WTC11 (cell line): ENCODE measurements at regions not wholly inside any gene's neighbourhood (a gene's known extent, or its start where the extent isn't known, plus 50 kb on each side); places are given as distances from the start of the nearest gene placed in this dataset.

Experiments used
- RELA ChIP-seq: sonication (generic); formaldehyde crosslinking; IDR thresholded peaks from 2 replicates; pipeline ENCODE4 v1.8.1; 2022; ENCODE audit warnings: missing genetic modification reagents, mild to moderate bottlenecking, borderline replicate concordance
- SMAD3 ChIP-seq: sonication (generic); formaldehyde crosslinking; IDR thresholded peaks from 2 replicates; pipeline ENCODE4 v1.8.0; 2022; ENCODE audit warnings: missing genetic modification reagents, mild to moderate bottlenecking, borderline replicate concordance
- SMAD4 ChIP-seq: sonication (generic); formaldehyde crosslinking; IDR thresholded peaks from 2 replicates; pipeline ENCODE4 v1.8.0; 2022; ENCODE audit warnings: mild to moderate bottlenecking, missing genetic modification reagents
- SP1 ChIP-seq: sonication (generic); formaldehyde crosslinking; conservative IDR thresholded peaks from 2 replicates; pipeline ENCODE4 v1.8.1; 2022; ENCODE audit warnings: missing genetic modification reagents

GRCh38 chr1:201753492-201753891, 75.5 kb upstream of the IPO9 start:
- TF ChIP-seq SMAD3 (no peak), RELA (CRISPR knock-in tag) (no peak), SMAD4 (CRISPR knock-in tag) (no peak), SP1 (CRISPR knock-in tag) (no peak)
